HS-5 (cell line): ENCODE measurements at regions not wholly inside any gene's neighbourhood (a gene's known extent, or its start where the extent isn't known, plus 50 kb on each side); places are given as distances from the start of the nearest gene placed in this dataset.

Source experiments
- DNase-seq: peaks from one replicate; pipeline ENCODE4 v3.0.0-alpha.2; 2012; ENCODE audit warnings: low read depth

GRCh38 chr1:65681096-65681495 lies 111.6 kb upstream of the PDE4B start:
- peak; percentile 69 for DNase-seq

GRCh38 chr1:65687428-65688214 lies 105.1 kb upstream of the PDE4B start:
- DNase-seq = peak; percentile 50

GRCh38 chr1:65688215-65688566 lies 104.5 kb upstream of the PDE4B start:
- DNase-seq = no peak

GRCh38 chr1:65688848-65689247 lies 103.8 kb upstream of the PDE4B start:
- no peak for DNase-seq

- DNase-seq = no peak
Measured at GRCh38 chr1:65691152-65691900, 101.4 kb upstream of the PDE4B start.

- no peak for DNase-seq
Measured at GRCh38 chr1:65691972-65692371, 100.7 kb upstream of the PDE4B start.

- DNase-seq = no peak
Measured at GRCh38 chr1:65694126-65694525, 98.6 kb upstream of the PDE4B start.

DNA sequence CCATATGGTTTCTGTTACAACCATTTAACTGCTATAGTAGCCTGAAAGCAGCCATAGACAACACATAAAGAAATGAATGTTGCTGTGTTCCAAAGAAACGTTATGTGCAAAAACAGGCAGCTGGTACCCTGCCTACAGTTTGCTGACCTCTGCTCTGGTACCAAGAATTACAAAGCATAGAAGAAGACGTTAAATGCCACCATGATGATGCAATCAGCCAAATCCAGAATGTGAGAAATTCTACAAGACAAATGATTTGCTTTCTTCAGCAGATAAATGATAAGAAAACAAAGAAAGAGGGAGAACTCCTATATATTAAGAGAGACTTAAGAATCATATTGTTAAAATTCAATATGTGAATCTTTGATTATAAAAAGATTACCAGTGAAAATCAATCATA lies 97.8 kb upstream of the PDE4B start:
- DNase-seq = no peak

GRCh38 chr1:65698590-65698989 lies 94.1 kb upstream of the PDE4B start:
- no peak for DNase-seq

DNA sequence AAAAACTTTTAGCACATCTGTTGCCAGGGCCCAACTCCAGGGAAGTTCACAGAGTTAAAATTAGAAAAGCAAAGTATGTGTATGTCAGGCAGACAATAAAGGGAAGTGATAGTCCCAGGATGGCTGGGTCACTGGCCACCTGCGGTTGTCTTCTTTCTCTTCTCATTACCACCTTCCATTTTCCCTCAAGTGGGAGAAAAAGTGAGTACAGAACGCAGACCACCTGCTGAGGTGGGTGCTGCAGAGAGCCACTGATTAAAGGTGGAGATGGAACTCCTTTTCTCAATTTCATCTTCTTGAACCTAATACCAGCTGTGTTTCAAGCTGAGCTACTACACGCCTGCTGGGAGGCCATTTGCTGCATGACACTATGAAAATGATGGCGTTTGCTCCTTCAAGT lies 88.8 kb upstream of the PDE4B start:
- DNase-seq = no peak

DNA sequence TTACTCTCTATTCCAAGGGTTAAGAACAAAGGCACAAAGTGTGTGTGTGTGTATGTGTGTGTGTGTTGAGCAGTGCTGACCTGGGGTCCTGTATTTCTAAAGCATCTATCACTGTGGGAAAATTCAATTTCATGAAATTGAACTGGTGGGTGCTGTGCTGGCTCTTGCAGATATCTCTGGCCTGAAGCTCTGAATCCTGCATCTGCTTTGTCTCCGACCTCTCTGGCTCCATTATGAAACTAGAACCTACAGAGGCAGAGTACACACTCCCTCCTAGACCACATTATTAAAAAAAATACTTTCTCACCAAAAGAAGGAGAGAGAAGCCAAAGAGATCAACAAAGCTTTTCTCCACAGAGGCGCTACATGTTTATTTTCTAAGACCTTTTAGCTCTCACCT lies 88.4 kb upstream of the PDE4B start:
- no peak for DNase-seq

- peak; percentile 23 for DNase-seq
Measured at GRCh38 chr1:65717815-65718454, 74.8 kb upstream of the PDE4B start.

DNA sequence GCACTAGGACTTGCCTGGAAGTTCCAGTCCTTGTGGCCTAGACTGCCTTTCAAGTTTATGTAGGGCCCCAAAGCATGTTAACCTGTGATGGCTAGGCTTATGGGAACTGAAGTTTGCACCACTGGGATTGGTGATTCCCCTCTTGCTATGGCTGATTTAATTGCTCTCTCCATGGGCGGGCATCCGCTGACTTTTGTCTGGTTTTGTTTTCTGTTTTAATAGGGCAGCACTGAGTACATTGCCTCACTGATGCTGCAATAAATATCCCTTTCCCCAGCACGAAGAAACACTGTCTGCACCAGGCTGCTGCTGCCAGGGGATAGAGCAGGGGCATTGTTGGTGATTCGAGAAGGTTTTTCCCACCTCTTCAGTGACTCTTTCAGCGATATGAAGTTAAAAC lies 73.3 kb upstream of the PDE4B start:
- DNase-seq = no peak

DNA sequence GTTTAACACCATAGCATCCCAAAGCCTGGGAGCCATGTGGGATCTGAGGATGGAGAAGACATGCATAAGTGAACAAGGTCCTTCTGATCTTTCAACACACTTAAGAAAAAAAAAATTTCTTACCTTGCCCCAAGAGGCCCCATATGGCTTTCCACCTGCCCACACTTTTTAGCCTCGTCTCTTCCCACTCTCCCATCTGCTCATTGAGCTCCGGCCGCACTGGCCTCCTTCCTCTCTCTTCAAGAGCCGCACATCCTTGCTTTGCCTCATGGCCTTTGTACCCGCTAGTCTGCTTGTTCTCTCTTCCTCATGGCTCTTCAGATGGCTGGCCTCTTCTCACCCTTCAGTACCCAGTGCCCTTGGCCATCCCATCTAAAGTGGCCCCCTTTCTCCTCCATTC lies 70.2 kb upstream of the PDE4B start:
- DNase-seq = no peak

DNA sequence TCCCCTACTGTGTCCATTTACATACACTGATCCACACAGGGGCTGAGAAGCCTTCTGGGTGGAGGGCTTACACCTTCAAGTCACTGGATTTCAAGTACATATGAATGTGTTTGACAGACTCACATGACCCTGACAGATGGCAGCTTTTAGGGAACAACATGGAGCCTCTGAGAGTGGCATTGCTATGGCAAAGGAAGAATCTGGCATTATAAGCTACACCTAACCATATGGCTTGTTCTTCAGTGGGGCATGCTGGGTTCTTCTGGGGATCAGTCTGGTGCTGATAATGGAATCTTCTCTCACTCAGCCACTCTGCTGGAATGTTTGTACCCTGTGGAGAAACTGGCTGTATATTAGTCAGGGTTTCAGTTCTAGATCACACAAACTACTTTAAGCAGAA lies 68.5 kb upstream of the PDE4B start:
- no peak for DNase-seq

DNA sequence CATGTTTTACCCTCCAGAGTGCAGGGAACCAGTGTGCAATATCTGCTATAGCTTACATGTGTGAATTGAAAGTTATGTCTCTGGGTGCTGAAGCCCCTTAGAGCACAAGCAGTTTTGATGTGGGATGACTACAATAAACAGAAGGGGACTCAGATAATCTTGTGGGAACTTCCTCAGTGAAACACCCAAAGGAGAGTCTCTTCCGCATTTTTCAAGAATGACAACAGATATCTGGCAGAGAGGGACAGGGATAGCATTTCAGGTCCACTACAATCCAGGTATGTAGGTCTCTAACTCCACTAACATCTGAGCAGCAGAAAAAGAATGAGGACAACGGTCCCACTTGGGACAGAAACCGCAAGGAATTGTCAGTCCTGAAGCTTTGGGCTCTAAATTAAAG lies 67.6 kb upstream of the PDE4B start:
- DNase-seq = no peak

DNA sequence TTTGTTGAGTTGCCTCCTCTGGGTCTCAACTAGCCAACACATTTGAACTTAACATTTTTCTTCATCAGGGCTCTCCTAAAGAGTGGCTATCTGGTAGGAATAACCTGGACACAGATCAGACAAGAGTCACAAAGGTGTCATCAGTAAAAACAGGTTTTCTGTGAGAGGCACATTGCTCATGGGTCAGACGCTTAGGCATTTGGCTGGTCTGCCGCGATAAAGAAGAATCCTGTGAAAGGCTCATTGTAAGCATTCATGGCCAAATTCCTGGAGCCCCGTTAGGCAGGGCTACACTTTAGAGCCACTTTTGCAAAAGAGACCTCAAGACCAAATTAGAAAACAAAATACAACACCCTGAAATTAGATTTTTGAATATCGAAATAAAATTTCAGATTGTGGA lies 64.2 kb upstream of the PDE4B start:
- no peak for DNase-seq

GRCh38 chr1:65729259-65729658 lies 63.4 kb upstream of the PDE4B start:
- no peak for DNase-seq

- no peak for DNase-seq
Measured at GRCh38 chr1:65734979-65735378, 57.7 kb upstream of the PDE4B start.

DNA sequence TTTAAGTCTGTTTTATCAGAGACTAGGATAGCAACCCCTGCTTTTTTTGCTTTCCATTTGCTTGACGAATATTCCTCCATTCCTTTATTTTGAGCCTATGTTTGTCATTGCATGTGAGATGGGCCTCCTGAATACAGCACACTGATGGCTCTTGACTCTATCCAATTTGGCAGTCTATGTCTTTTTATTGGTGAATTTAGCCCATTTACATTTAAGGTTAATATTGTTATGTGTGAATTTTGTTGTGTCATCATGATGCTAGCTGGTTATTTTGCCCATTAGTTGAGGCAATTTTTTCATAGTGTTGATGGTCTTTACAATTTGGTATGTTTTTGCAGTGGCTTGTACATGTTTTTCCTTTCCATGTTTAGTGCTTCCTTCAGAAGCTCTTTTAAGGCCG lies 50.7 kb upstream of the PDE4B start:
- no peak for DNase-seq
